GM19397 (cell line): ENCODE measurements at regions not wholly inside any gene's neighbourhood (a gene's known extent, or its start where the extent isn't known, plus 50 kb on each side); places are given as distances from the start of the nearest gene placed in this dataset.

Experiments
- ATAC-seq: cut with Tn5 transposase; IDR thresholded peaks from one replicate; pipeline ENCODE4 v1.9.1; 2021; ENCODE audit warnings: mild to moderate bottlenecking, moderate library complexity; ENCODE audit not compliant: unreplicated experiment

GRCh38 chr4:14272206-14272605 is 644.7 kb upstream of the BOD1L1 start:
- ATAC-seq: no peak

GRCh38 chr4:14277505-14277904 is 650.0 kb upstream of the BOD1L1 start:
- ATAC-seq: no peak

- no peak for ATAC-seq
These were observed 653.0 kb upstream of the BOD1L1 start for GRCh38 chr4:14280567-14280966.

GRCh38 chr4:14284578-14284977 is 657.1 kb upstream of the BOD1L1 start:
- no peak for ATAC-seq

- ATAC-seq: no peak
These were observed 662.2 kb upstream of the BOD1L1 start for GRCh38 chr4:14289708-14290107.

GRCh38 chr4:14293582-14293981 is 666.1 kb upstream of the BOD1L1 start:
- ATAC-seq: no peak

- no peak for ATAC-seq
These were observed 667.1 kb upstream of the BOD1L1 start for GRCh38 chr4:14294611-14295010.

GRCh38 chr4:14299166-14299565 is 671.6 kb upstream of the BOD1L1 start:
- no peak for ATAC-seq

- ATAC-seq: no peak
These were observed 674.5 kb upstream of the BOD1L1 start for GRCh38 chr4:14302021-14302420.

- no peak for ATAC-seq
These were observed 676.3 kb upstream of the BOD1L1 start for GRCh38 chr4:14303856-14304255.

GRCh38 chr4:14308229-14308651 is 680.7 kb upstream of the BOD1L1 start:
- no peak for ATAC-seq

- ATAC-seq: no peak
These were observed 681.9 kb upstream of the BOD1L1 start for GRCh38 chr4:14309431-14309830.

- no peak for ATAC-seq
These were observed 686.2 kb upstream of the BOD1L1 start for GRCh38 chr4:14313757-14314156.

GRCh38 chr4:14315129-14315528 is 687.2 kb upstream of the CPEB2 start:
- ATAC-seq: no peak

GRCh38 chr4:14317351-14317750 is 684.9 kb upstream of the CPEB2 start:
- no peak for ATAC-seq

- ATAC-seq: no peak
These were observed 683.6 kb upstream of the CPEB2 start for GRCh38 chr4:14318671-14319070.

GRCh38 chr4:14321723-14322122 is 680.6 kb upstream of the CPEB2 start:
- ATAC-seq: no peak

- no peak for ATAC-seq
These were observed 679.1 kb upstream of the CPEB2 start for GRCh38 chr4:14323191-14323590.

- no peak for ATAC-seq
These were observed 673.1 kb upstream of the CPEB2 start for GRCh38 chr4:14329228-14329627.

GRCh38 chr4:14333616-14334015 is 668.7 kb upstream of the CPEB2 start:
- ATAC-seq: no peak

- no peak for ATAC-seq
These were observed 668.1 kb upstream of the CPEB2 start for GRCh38 chr4:14334166-14334565.

- no peak for ATAC-seq
These were observed 666.4 kb upstream of the CPEB2 start for GRCh38 chr4:14335872-14336271.

- ATAC-seq: no peak
These were observed 665.6 kb upstream of the CPEB2 start for GRCh38 chr4:14336656-14337055.
